Activated T-cell treated with anti-CD3 and anti-CD28 coated beads for 48 hours (primary cell): ENCODE measurements at regions not wholly inside any gene's neighbourhood (a gene's known extent, or its start where the extent isn't known, plus 50 kb on each side); places are given as distances from the start of the nearest gene placed in this dataset.
"Not testable (repeated sequence)": the region's sequence is repeated elsewhere in the genome, so short reads cannot be mapped to it uniquely, and the experiment has no call there.

ENCODE experiments used
- DNase-seq: peaks from one replicate; pipeline ENCODE4 v3.0.0-alpha.2; 2020; ENCODE audit warnings: low read depth

DNA sequence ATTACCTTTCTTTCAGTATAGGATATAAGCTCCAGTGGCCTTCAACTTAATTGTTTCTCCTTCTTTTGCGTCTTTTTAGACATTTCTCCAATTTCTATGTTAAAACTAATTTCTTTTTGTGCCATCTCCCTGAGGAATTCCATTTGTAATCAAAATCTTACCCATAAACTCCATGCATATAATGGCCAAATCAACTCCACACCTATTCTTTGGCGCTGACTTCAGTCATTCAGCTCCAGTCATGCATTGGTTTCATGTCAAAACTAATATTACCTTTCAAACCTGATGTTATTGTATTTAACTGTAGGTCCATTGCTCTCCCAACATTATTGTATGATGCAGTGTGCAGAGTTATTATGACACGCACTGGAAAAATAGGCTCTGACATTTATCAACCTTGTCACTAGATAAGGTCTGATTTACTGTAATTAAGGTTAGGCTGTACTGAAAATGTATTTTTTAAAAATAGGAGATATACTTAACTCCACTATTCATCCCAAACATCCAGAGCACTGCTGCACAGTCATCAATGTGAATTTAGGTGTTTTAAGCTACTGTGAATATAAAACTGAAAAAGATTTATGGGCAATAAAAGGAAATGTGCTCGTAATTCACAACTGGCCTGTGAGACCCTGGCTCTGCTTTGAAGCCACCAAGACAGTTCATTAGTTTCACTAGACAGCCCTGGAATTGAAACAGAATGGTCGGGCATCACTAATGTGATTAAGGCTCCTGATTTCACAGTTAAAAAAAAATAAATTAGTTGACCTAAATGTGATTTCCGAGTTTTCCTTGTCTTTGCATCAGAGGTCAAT is 180.6 kb upstream of the GRIA4 start:
- no peak for DNase-seq

DNA sequence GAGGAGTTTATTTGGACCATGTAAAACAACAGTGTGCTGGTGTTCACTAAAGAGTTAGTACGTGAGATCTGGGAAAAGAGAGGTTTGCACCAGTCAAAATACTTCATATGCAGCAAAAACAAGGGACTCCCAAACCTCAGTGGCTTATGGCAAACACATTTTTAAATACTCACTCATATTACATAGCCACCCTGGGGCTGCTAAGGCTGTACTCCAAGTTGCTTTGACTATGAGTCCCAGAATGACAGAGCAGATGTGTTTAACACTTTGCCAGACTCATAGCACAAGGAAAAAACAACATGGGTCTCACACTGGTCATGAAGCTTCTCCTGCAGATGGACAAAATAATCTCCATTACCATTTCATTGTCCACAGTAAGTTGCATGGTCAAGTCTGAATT is 202.8 kb upstream of the GRIA4 start:
- DNase-seq = no peak

DNA sequence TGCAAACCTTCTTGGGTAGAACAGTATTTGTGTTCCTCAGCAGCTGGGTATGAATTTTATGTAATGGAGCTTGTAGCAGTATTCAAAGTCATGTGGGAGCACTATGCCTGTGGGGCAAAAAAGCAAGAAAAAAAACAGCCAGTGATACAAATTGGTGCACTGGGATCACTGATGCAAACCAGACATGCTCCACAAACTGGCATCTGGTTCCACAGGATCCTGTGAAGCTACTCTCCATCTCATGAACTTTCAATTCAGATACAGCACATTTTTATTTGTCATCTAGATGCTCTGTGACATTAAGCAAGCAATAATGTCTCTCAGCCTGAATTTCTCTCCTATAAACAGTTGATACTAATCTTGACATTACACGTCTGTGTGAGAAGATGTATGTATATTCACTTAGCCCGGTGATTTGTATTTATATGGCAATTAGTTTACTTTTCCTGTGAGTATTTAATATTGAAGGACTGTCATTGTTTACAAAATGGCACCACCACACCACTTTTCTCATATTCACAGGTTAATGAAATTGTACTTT is 208.5 kb upstream of the GRIA4 start:
- DNase-seq = no peak

DNA sequence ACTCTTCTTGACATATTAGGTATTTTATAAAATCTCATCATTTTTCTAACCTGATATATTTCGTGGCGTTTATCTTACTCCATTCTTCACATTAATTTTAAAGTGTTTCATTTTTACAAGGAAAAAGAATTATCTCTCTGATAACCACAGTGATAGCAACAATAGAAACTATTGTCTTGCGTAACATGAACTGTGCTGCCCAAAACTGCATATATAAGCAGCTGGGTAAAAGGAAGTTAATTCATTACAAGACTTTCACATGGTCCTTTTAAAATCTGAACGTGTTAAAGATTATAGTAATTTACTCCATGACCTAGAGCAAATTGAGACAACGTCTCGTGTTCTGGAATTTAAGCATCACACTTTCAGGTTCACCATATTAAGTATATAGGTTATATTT is 210.4 kb upstream of the GRIA4 start:
- no peak for DNase-seq

DNA sequence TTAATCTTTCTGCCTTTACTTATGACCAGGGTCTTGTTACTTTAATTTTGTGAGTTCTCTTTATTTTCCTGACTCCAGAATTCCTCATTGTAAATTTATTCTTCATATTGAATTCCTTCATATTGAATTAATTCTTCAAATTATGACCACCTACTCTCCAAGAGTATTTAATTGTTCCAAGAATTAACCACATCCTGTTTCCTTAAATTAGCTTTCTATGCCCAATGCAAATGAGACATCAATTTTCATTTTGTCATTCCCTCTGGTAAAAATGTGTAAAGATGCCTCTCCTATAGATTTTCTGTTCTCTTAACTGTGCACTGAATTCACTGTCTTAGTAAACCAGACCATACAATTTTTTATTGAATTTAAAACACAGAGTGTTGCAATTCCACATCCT is 211.2 kb upstream of the GRIA4 start:
- no peak for DNase-seq

DNA sequence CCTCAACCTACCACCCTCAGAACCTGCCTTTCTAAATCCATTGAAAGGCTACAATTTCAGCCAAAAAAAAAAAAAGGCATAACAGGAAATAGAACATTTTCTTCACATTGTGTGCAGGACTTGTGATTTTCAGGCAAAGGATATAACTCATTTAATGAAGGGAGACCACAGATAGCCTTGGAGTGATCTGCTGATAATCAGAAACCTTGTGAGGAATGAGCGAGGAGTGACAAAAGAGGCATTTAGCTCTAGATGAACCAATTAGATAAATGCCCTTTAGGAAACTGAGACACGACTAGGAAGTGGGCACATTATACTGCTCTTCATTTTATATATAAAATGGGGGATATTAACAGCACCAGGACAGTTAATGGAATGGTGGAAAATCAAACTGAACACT is 216.5 kb upstream of the GRIA4 start:
- DNase-seq = no peak

DNA sequence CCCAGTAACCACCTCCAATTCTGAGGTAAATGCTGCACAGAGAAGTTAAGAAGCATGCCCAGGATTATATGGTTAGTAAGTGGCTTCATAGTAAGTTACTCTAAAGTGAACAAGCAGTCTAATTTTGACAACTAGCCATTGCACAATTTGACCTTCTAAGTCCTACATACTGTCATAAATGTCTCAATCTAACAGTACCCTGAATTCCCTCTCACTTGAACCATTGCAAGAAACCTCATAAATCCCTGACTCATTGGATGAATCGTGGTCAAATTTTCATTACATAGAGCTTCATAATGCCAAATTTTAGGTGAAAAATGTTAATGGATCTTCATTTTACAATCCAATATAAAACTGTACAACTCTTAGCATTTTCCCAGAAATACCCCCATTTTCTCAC is 217.3 kb upstream of the GRIA4 start:
- no peak for DNase-seq

DNA sequence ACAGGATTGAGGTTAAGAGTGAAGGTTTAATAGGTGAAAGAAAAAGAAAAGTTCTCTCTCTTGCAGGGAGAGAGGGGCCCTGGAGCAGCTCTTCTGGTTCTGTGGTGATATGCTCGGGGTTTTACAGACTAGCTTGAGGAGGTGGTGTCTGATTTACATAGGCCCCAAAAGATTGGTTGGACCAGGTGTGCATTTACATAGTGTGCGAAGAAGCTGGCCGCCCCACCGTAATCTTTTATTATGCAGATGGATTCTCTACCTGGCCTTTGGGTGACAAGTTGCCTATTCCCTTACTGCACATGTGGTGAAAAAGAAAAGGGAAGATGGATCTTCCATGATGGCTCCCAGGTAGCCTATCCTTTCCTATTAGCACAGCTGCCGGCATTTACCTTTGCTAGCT is 219.9 kb upstream of the GRIA4 start:
- no peak for DNase-seq

DNA sequence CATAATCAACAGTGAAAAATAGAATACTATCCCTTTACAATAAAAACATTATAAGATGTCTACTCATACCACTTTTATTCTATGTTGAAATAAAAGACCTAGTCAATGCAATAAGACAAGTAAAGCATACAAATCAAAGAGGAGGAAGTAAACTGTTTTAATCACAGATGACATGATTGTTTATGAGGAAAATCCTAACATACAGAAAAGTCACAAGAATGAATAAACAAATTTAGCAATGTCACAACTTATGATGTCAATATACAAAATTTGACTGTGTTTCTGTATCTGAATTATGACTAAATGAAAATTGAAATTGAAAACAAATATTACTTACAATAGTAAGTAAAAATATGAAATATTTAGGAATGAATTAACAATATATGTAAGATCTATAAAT is 221.9 kb upstream of the GRIA4 start:
- DNase-seq = no peak

DNA sequence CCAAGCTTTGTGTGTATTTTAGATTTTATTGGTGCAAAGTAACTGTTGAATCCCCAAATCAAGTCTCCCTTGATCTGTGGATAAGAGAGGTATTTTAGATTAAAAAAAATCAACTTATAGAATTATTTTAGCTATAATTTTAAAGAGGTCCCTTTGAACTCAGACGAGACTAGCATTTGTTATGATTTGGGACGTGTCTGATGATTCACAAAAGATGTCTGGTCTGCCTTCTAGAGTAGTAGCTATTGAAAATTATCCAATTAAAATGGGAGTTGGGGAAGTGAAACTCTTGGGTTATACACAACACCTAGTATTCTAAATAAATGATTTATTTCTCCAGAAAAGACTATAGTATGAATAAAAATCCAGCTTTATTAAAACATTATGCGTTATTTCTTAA is 227.9 kb upstream of the GRIA4 start:
- no peak for DNase-seq

DNA sequence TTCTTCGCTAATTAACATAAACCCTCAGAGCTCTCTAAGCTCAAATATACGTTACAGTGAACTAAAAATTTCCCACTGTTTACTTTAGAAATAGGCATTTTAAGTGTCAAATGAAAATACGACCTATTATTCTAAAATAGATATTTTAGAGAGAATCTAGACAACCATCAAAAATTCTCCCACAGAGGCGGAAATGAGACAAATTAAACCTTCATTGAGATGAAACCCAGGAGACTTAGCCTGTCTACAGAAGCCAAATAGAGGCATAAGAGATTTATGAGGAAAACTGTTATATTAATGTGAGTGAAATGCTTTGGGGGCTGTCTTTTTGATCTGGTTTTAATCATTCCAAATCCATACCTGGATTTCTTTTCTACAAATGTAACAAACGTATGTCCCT is 232.0 kb upstream of the GRIA4 start:
- no peak for DNase-seq

DNA sequence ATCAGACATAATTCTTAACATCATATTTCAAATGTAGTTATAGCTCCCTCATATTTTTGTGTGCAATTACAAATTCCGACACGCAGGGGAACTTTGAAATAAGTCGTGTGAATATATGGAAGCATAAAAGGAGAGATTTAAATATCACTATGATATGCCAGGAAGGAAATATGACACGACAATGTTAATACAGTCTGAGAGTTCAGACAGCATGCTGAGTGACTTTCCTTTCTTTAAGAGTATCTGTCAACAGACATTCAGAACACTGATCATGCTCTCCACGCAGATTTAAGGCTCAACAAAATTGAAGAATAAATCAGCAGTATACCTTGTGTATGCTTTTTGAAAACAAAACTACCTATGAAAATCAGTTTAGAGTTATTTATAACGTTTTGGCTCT is 232.6 kb upstream of the CARD18 start:
- no peak for DNase-seq

DNA sequence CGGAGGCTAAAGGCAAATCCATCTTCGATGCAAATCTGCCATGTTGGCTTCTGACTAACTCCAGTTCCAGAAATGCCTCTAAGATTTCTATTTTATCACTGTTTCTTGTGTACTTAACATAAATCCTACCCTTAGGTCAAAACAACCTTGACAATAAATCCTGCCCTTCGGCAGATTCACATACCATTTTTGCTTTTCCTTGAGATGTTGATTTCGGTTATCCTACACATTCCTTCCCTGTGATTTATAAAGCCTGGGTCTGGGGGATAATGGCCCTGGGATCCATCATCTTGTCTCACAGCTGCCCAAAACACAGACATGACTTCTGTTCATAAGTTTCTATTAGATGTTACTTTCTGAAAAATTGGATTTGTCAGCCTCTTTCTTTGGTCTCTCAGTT is 231.7 kb upstream of the CARD18 start:
- DNase-seq = no peak

DNA sequence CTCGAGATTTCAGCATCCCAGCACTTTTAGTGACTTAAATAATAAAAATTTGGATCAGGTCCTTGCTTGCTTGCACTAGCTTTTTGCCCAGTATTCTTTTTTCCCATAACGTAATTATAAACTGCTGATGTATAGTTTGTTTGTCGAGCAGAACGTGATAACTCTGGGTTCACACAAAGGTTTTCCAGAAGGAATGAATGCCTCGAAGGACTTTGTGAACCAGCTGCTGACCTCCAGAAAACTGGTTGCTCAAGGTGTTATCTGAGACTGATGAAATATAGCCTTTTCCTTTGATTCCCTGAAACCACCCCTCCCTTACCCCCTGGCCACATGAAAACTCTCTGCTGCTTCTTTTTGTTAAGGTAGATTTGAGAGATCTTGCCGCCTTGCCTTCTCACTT is 229.1 kb upstream of the CARD18 start:
- no peak for DNase-seq

DNA sequence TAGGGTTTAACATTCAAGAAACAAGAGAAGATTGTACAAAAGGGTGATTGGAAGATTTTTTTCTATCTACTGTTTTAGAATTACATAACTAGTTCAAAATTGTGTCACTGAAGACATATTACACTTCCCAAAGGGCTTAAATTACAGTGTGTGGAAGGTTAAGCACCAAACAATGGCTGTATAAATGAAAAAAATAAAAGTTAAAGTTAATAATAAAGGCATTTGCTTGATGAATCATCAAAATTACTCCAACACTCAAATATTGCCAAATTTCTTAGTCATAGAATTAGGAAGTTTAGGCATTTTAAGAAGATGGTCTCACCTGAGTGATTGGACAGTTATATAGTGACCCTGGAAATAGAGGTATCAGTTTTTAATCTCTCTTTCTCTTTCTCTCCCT is 227.6 kb upstream of the CARD18 start:
- no peak for DNase-seq

DNA sequence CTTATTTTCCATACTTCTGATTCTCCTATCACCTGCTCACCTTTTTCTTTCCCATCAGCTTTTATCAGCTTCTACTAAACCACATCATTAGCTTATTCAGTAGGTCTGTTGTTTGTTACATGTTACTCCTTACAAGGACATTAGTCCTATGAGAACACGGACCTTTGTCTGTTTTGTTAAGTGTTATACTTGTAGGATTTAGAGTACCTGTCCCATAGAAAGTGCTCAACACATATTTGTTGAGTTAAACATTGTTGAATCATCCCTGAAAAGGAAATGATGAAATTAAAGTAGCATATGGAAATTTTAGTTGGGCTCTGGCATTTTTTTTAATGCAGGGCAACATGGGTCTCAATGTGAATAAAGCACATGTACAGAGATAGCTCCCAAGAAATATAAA is 222.1 kb upstream of the CARD18 start:
- no peak for DNase-seq

DNA sequence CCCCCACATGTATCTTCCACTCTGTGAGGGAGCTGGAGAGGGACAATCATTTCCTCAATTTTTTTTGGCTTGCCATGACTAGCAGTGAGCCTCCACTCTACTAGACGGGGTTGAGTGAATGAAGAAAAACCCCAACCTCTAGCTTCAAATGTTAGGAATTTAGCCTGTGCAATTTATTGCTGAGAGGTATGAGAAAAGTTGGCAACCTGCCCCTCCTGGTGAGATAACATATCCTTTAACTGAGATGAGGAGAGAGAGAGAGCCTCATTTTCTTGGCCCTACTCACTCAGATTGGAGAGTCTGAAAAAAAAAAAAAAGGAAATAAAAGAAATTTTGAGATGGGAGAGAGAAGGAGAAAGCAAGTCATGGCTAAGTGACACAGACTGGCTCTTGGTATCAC is 218.2 kb upstream of the CARD18 start:
- no peak for DNase-seq

DNA sequence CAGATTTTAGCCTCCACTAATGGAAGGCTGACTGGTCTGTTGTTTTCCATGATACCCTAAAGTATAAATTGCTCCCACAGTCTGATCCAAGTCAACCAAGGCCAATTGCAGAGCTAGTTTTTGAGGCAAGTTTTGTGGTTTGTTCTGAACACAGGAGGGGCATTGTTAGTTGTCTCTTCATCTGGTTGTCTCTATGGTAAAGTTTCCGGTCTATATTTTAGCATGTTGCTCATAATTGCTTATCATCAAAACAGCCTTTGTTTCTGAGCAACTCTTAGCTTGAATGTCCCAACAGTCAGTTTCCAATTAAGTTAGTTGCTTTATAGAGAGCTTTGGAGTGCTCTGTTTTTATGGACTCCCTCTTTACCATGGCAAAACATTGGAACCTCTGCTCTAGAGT is 217.6 kb upstream of the CARD18 start:
- no peak for DNase-seq

DNA sequence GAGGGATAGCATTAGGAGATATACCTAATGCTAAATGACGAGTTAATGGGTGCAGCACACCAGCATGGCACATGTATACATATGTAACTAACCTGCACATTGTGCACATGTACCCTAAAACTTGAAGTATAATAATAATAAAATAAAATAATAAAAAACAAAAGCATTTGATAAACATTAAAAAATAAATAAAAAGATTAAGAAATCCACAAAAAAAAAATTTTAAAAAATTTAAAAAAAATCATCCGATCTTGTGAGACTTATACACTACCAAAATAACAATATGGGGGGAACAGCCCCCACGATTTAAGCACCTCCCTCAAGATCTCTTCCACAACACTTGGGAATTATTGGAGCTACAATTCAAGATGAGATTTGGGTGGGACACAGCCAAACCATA is 210.3 kb upstream of the CARD18 start:
- not testable (repeated sequence) for DNase-seq

DNA sequence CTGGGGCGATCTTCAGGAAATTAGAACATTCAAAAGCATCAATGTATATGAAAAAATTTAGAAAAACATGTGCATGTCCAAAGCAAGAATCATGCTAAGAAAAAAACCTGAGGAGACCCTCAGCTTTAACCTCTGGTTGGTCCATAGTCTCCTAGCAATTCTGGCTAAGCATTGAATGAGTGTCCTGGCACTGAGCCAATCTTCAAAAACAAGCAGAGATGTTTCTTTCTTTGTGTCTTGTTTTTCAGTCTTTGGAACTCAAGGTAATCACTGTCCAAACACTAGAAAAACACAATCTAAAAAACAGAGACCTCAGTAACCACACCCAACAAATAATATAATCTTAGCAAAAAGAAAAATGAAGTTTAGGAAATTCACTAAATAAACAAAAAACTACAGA is 205.4 kb upstream of the CARD18 start:
- no peak for DNase-seq

DNA sequence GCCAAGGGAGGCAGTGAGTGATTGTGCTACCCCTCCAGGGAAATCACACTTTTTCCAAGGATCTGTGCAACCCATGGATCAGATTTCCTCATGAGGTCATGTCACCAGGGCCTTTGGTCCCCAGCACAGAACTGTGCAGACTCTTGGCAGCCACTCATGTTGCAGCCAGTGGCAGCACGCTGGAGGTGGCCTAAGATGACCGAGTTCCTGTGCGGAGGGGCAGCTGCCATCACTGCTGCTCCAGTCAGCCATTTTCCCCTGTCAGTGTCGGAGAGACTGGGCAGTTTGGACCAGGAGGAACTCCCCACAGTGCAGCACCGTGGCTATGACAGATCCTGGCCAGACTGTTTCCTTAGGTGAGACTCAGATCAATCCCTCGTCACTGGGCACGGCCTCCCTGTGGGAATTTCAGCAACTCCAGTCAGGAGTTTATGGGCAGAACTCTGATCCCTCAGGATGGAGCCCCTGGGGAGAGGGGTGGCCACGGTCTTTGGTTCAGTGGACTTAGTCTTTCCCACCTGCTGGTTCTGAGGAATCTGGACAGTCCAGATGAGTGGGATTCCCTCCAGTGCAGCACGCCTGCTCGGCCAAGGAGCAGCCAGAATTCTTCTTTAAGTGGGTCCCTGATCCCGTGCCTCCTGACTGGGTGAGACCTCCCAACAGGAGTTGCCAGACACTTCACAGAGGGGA is 194.6 kb upstream of the CARD18 start:
- DNase-seq = no peak

DNA sequence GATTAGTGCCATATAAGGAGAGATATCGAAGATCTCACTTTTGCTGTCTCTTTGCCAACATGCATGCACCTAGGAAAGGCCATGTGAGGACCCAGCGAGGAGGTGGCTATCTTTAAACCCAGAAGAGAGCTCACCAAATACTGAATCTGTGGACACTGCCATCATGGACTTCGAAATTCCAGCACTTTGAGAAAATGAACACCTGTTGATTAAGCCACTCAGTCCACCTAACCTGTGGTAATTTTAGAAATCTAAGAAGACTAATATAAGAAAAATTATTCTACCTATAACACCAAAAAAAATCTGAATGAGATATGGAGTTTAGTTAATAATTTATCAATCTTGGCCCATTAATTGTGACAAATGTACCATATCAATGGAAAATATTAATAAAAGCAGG is 193.6 kb upstream of the CARD18 start:
- DNase-seq = no peak

DNA sequence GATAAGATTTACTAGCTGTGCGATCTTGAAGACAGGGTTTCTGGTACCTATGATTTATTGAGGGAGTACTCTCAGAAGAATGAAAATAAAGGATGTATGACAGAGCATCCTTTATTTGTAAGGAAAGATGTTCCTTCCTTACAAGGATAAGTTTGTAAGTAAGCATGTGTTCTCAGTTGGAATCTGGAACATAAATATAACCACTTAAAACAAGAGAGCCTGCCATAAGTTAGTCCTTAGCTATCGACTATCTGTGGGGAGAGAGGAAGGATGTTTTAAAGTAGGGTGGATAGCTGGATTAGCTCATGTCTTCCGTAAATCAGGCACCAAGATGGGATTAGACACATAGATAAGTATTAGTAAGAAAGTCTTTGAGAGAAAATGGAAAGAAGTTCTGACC is 192.6 kb upstream of the CARD18 start:
- DNase-seq = no peak

DNA sequence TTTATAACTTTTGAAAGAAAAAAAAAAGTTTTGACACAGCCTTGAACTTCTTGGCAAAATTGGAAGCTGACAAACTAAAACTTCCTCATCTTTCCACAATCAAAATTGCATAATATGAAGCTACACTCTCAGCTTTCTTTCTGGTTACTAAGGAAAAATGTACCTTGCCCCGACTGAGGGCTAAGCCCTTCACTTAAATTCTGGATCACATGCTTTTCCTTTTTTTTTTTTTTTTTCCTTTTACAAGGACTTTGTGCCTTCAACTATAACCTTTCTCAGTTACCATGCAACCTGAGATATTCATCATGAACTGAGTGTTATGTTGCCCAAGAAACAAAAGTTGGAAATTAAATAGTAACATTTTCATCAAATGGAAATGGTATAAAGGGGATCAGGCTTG is 188.5 kb upstream of the CARD18 start:
- no peak for DNase-seq
